Epithelial cell of esophagus (primary cell): ENCODE measurements at regions not wholly inside any gene's neighbourhood (a gene's known extent, or its start where the extent isn't known, plus 50 kb on each side); places are given as distances from the start of the nearest gene placed in this dataset.

Experiments
- DNase-seq: peaks from one replicate; pipeline ENCODE4 v3.0.0; 2010; ENCODE audit warnings: low read depth
- H3K4me3 ChIP-seq: 2 replicates; pipeline ENCODE4 v1.5.1; 2011; ENCODE audit warnings: mild to moderate bottlenecking, low read length, control low read depth
- TF ChIP-seq, protein P1 (sequence below): IDR thresholded peaks from 2 replicates; pipeline ENCODE4 v1.5.1; 2011; ENCODE audit warnings: low read depth, mild to moderate bottlenecking, low read length, control low read depth, inconsistent platforms; ENCODE audit not compliant: insufficient read depth; ENCODE audit errors: missing control alignments

DNA sequence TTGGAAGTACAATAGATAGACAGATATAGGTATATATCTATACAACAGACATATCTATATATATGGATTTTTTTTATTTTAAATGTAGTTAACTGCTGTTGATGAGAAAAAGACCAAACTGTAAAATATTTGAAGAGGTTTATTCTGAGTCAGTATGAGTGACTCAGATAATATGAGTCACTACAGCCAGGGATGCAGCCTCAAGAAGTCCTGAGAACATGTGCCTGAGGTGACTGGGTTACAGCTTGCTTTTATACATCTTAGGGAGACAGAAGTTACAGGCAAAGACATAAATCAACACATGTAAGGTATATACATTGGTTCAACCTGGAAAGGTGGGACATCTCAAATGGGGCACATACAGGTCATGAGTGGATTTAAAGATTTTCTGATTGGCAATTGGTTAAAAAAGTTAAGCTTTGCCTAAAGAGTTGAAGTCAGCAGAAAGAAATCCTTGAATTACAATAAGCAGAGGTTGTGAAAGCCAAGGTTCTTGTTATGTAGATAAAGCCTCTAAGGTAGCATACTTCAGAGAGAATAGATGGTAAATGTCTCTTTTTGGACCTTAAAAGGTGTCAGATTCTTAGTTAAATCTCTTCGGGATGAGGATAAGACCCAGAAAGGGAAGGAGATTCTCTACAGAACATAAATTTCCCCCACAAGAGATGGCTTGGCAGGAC lies 149.9 kb downstream of the RBM43 start:
- peak; percentile 82 for DNase-seq
- no peak overlapping the region for H3K4me3 ChIP-seq
- TF ChIP-seq, protein P1, sequence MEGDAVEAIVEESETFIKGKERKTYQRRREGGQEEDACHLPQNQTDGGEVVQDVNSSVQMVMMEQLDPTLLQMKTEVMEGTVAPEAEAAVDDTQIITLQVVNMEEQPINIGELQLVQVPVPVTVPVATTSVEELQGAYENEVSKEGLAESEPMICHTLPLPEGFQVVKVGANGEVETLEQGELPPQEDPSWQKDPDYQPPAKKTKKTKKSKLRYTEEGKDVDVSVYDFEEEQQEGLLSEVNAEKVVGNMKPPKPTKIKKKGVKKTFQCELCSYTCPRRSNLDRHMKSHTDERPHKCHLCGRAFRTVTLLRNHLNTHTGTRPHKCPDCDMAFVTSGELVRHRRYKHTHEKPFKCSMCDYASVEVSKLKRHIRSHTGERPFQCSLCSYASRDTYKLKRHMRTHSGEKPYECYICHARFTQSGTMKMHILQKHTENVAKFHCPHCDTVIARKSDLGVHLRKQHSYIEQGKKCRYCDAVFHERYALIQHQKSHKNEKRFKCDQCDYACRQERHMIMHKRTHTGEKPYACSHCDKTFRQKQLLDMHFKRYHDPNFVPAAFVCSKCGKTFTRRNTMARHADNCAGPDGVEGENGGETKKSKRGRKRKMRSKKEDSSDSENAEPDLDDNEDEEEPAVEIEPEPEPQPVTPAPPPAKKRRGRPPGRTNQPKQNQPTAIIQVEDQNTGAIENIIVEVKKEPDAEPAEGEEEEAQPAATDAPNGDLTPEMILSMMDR = no peak

DNA sequence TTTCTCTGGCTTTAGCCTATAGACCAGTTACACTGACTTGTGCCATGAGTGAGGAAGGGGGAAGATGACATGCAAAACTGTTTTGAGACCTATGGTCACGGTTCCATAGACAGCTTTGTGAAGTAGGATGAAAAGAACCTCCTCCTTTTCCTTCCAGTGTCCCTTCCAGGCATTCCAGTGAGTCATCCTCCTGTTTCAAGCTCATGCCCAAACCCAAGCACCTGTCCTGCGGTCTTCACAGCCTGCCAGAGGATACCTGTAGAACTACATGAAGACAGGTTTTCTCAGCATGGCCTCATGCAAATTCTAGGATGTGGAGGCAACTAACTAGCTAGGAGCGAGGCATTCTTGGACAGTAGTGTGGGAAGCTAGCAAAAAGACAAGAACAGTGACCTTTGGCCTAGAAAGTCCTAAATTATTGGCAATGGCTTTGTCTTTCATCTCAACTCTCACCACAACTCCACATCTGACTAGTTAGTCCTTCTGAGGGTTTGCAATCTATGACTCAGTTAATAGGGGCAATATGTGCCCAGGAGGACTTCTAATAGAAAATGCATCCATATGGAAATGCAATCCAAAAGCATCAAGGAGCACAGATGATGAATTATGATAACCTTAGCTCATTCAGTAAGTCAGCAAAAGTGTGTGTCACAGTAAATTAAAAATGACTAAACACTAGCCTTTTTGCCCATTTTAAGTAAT lies 154.7 kb downstream of the RBM43 start:
- no peak overlapping the region for H3K4me3 ChIP-seq
- peak; percentile 43 for DNase-seq
- TF ChIP-seq, protein P1 = no peak

DNA sequence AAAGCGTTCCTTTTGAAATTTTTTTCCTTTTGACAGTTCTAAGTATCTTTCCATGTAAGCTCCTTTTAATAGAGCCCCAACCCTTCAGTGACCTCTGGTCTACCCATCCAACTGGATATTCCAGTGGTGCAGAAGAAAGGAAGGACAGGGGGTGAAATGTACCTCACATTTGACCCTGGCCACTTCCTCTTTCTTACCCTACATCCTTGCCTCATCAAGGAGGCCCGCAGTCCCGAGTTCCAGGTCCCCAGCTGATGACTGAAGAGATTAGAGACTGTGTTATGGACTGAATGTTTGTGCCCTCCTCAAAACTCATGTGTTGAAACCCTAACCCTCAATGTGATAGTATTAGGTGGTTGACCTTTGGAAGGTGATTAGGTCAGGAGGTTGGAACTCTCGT lies 158.1 kb downstream of the RBM43 start:
- no peak for DNase-seq
- H3K4me3 ChIP-seq = no peak overlapping the region
- TF ChIP-seq, protein P1 = no peak

DNA sequence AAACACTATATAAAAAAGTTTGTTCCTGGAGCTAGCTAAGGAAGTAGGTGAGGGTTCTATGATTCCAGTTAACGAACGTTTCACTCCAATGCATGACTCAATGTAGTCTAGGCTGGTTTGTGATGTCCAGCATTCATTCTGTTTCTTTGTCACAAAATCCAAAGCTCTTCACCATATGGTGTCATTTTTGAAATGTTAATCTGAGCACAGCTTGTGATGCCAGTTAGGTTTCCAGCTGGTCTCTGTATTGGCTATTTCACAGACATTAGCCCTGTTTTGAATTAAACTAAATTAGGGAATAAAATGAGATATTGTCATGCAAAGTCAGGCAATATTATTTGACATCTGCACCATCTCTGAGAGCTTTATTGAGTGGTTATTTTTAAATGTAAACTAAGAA lies 159.4 kb downstream of the RBM43 start:
- DNase-seq = no peak
- no peak overlapping the region for H3K4me3 ChIP-seq
- TF ChIP-seq, protein P1 = no peak

DNA sequence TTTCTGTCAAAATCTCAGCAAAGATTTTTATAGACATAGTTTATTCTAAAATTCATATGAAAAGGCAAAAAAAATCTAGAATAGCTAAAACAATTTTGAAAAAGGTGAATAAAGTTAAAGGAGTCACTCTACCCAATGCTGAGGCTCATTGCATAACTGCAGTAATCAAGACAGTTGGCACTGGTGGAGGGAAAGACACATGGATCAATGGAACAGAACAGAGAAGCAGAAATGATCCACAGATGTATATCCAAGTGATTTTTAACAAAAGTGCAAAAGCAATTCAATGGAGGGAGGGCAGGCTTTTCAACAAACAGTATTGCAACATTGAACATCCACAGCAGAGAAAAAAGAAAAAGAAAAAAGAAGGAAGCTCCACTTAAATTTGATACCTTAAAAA lies 162.8 kb downstream of the RBM43 start:
- H3K4me3 ChIP-seq = no peak overlapping the region
- DNase-seq = peak; percentile 2
- TF ChIP-seq, protein P1 = no peak

DNA sequence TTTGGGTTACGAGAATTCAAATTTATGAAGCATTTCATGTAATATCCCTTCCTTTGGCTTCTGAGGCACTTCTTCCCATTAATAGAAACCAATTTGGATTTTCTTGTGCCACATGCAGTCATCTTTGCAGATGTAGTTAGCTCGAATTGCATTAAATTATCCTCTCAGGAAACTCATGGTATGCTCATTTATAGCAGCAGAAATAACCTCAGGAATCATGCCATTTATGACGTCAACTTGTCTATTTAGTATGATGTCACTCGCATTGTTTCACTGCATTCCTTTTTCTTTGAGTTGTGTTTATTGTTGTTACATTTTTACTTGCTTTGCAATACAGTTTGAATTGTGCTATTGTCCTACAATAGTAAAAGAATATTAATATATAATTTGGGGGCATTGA lies 163.8 kb downstream of the RBM43 start:
- DNase-seq = no peak
- TF ChIP-seq, protein P1 = no peak
- H3K4me3 ChIP-seq = no peak overlapping the region
